CD4-positive, alpha-beta T cell treated with Interleukin-1 beta for 1 hour (primary cell): ENCODE measurements at regions not wholly inside any gene's neighbourhood (a gene's known extent, or its start where the extent isn't known, plus 50 kb on each side); places are given as distances from the start of the nearest gene placed in this dataset.
"Not testable (repeated sequence)": the region's sequence is repeated elsewhere in the genome, so short reads cannot be mapped to it uniquely, and the experiment has no call there.

Source experiments
- DNase-seq, 2 donors: peaks; one replicate each; pipeline ENCODE4 v3.0.0-alpha.2; 2020 to 2022

DNA sequence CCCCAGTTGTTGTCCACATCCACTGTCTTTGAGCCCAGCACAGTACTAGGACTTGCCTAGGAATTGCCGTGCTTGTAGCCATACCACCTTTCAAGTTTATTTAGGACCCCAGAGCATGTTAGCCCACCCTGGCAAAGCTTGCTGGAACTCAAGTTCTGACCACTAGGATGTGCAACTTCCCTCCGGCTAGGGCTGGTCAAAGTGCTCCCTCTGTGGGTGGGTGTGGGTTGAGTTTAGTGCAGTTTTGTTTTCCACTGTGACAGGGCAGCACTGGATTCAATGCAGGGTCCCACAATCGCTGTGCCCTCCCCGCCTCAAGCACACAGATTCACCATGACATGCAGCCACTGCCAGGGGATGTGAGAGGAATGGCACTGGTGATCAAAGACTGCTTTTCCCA, 96.0 kb downstream of the RASGEF1B start:
- no peak for DNase-seq

GRCh38 chr4:81369886-81370285, 101.8 kb downstream of the RASGEF1B start:
- DNase-seq, result no peak

- no peak for DNase-seq
Observed at GRCh38 chr4:81366779-81367178, 104.9 kb downstream of the RASGEF1B start.

- no peak for DNase-seq
Observed at GRCh38 chr4:81360737-81361136, 111.0 kb downstream of the RASGEF1B start.

DNA sequence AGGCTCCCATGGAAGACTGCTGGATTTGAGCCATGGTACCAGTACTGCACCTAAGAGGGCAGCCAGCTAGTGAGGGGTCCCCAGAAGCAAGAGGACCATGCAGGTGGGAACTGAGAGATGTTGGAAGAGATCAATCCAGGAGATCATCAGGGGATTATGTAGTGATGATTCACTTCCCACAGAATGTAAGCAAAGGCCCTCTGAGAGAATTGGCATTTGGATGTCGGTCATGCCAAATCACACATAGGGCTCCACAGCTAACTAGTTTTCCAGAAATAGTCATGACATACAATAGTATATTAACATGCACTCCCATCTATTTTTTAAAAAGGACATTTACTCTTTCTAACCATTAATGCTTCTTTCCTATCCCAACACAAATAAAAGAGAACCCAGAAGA, 112.5 kb downstream of the RASGEF1B start:
- DNase-seq, result no peak

GRCh38 chr4:81358154-81358553, 113.6 kb downstream of the RASGEF1B start:
- DNase-seq, result no peak

DNA sequence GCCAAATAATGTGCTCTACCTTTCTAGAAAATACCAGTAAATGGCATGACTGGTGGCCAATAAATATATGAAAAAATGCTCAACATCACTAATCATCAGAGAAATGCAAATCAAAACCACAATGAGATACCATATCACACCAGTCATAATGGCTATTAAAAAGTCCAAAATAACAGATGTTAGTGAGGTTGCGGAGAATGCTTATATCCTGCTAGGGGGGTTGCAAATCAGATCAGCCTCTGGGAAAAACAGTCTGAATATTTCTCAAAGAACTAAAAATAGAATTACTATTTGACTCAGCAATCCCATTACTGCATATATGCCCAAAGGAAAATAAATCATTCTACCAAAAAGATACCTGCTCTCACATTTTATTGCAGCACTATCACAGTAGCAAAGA, 115.1 kb downstream of the RASGEF1B start:
- DNase-seq, result no peak

- DNase-seq, result no peak
Observed at GRCh38 chr4:81355136-81355535, 116.6 kb downstream of the RASGEF1B start.

DNA sequence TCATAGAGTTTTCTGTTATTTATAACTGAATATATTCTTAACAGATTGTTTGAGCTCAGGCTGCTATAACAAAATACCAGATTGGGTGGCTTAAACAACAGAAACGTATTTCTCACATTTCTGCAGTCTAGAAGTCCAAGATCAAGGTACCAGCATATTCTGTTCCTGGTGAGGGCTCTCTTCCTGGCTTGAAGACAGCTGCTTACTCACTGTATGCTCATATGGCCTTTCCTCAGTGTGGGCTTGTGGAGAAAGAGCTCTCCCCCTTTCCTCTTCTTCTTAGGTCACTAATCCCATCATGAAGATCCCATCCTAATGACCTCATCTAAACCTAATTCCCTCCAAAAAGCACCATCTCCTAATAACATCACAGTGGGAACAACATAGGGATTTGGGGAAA, 117.8 kb downstream of the RASGEF1B start:
- DNase-seq, result no peak

DNA sequence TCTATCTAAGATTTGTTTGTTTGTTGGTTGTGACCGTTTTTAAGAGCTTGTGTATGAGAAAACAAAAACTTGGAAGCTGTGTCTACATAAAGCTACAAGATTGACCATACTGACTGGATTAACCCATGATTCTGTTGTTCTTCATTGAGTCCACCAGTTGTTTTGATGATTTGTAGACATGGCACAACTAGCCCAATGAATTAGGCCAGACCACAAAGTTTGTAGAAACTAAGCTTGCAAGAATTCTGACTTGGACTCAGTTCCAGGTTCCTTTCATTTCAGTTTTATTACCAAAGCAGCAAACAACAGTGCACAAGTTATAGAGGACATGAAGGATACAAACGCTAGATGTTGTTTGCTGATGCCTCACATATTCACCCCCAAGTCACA, 119.3 kb downstream of the RASGEF1B start:
- no peak for DNase-seq

DNA sequence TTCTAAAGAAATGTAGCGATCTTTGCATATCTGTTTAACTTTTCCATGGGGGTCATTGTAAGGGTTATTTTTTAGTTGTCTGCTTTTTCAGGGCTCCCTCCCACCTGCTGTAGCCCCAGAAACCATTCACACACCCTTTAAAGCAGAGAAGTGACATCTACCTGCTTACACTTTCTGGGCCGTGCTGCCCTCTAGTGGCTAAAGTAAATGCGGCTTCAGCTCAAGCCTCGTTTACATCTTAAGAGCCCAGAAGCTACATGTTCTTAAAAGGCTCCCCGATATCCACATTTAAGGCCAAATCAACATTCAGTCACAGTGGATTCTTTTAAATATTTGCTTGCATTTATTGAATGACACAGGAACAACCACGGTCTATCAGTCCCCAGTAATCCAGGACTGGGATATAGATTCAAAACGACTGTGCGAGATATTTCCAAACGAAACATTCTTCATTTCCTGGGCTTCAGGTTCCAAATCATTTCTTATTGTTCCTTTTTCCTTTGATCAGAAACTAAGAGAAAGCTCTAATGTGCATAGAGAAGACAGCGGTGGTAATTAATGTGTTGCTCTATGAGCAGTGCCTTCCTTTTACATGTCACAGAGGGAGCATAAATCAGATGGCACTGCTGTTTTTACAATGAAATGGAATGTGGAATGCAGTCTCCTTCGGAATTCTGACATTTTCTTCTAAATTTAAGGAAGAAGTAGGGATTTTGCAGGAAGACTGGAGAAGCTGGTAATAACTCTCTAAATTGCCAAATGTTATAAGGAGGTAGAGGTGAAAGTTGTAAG, 119.9 kb downstream of the RASGEF1B start:
- peak; percentile 48 to 53 for DNase-seq

GRCh38 chr4:81350040-81350439, 121.7 kb downstream of the RASGEF1B start:
- no peak for DNase-seq

DNA sequence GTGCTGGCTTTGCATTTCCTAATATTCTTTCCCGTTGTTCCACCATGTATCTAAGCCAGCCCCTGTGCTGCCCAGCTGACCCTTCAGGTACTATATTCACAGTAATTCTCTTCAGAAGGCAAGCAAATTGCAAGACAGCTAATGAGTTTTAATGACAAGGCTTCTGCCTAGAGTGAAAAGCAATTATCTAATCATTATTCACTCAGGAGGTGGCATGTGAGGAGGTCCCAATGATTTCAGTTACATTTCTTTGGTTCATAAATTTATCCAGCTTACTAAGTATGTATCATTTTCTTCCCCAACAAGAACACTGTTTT, 123.0 kb downstream of the RASGEF1B start:
- DNase-seq, result no peak

DNA sequence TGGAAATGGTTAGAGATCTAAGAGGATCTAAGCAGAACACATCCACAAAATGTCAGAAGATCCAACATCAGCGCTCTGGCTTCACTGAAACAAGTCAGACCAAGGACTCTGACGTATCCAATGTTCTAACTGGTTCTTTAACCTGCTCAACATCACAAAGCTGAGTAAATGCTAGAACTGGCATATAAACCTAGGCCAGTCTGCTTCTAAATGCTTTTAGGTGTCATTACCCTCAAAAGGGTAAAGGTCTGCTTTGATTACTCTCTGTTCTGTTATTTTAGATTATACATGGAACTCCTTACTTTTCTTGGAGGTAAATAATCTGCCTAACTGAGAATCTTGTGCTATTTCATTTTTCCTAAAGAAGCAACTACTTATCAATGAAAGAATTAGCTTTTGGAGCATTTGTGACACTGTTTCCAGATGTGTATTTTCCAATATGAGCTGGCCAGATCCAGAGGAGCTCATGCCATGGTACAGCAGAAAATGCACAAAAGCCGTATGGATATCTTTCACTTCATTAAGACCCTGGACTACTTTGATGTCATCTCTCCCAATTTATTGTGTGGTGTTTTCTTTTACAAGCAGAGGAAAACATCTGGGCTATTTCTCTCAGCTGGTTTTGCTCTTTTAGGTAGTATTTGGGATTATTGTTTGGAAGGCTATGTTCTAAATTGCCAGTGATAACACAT, 123.5 kb downstream of the RASGEF1B start:
- no peak for DNase-seq

GRCh38 chr4:81346719-81347118, 125.0 kb downstream of the RASGEF1B start:
- DNase-seq, result no peak

- DNase-seq, result no peak
Observed at GRCh38 chr4:81343536-81343935, 128.2 kb downstream of the RASGEF1B start.

DNA sequence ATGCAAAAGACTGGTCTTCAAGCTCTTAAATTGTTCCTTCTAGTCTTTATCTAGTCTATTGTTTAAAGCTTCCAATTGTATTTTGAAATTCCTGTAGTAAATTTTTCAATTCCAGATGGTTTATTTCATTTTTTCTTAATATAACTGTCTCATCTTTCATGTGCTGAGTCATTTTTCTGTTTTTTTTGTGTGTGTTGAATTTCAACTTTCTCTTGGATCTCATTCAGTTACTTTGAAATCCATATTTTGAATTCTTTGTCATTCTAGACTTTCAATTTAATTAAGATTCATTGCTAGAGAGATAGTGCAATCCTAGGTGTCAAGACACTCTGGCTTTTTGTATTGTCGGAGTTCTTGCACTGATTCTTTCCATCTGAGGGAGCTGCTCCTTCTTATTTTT, 128.0 kb upstream of the PRKG2 start:
- DNase-seq, result no peak

GRCh38 chr4:81337211-81337610, 122.2 kb upstream of the PRKG2 start:
- DNase-seq, result no peak

DNA sequence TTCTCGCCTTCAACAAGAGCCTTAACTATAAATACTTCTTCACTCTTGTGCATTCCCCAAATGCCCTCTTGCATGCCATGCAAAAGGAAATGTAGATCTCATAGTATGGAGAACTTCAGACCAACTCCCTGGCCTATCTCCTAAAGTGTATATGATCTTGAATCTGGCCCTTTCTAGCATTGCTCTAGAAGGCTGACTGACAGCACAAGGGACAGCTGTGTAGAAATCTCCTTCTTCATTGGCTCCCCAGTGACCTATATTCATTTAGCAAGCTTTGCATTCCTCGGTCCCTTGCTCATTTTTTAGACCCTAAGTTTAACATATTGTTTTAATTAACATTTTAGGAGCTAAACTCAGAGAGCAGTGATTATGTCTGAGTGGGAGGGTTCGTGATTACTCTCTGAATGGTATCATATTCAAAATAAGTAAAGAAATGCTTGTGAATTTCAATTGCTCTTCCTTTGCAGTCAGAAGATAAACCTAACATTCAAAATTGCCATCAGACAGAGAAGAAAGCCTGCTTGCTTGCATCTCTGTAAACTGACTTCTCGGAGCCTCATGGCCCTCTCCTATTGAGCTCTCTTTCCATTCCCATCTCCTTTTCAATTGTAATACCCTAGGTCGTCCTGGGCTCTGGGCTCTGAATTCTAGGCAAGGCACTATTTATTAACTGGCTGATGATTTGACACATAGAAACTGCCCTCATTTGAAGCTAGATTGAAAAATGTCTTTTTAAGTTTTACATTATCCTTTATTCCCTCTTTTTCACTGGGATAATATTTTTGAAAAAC, 120.3 kb upstream of the PRKG2 start:
- no peak for DNase-seq

GRCh38 chr4:81330018-81330417, 115.0 kb upstream of the PRKG2 start:
- DNase-seq, result no peak

DNA sequence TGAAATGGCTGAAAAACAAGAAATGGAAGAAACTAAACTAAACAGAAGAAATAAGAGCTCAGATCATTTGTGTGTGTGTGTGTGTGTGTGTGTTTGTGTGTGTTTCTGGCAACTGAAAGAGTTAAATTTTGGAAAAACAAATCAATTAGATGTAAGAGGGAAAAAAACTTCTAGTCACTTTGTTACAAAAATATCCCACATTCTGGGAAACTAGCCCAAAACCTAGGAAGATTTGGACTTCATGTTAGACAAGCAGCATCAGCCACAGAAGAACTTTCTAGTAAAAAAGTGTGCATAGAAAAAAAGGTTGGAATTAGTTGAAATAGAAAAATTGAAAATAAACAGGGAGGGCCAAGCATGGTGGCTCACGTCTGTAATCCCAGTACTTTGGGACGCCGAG, 111.6 kb upstream of the PRKG2 start:
- no peak for DNase-seq

GRCh38 chr4:81324594-81324993, 109.6 kb upstream of the PRKG2 start:
- not testable (repeated sequence) for DNase-seq

DNA sequence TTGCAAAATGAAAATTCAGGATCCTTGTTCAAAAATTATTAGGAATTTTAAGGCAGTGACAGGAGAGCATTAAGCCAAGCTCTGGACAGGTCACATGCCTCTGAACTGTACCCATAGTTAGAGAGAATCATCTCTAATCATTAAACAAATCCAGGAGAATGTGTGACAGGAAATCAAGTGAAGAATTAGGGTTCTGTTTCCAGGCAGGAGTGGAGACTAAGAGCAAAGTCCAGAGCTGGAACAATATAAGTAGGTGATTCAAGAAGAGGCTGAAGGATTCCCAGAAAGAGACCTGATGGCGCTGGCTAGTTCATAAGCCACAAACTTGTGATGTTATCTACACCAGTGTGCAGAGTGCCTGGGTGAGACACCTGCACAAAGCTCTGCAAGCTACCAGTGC, 104.6 kb upstream of the PRKG2 start:
- no peak for DNase-seq

DNA sequence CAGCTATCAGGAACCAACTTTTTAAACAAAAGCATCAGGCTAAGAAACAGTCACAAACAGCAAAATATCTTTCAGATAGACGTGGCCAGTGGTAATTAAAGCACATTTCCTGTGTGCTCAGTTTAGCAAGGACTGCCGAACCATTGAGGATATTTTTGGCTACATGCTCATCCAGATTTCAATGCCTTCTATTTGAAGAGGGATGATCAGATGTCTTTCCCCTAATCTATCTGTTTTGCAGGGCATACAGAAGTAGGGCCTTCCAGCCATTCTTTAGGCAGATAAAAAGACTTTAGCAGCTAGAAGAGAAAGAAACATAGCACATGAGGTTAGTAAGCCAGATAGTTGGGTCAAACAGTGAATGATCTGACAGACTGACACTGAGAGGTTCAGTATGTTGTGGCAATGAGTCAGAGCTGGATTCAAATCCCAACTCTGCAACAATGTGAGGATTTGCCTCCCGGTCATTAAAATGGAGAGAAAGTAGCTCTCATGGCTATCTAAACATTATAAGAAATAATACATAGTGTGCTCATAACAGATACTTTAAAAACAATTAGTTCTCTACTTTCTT, 100.0 kb upstream of the PRKG2 start:
- no peak for DNase-seq
